Limb (tissue), 2 donors: ENCODE measurements at regions not wholly inside any gene's neighbourhood (a gene's known extent, or its start where the extent isn't known, plus 50 kb on each side); places are given as distances from the start of the nearest gene placed in this dataset.

Experiments
- DNase-seq, 2 donors: peaks; one replicate each; pipeline ENCODE4 v3.0.0-alpha.2; 2016; ENCODE audit errors: extremely low spot score in 2 of 2

GRCh38 chr12:93130366-93131054, 201.4 kb upstream of the EEA1 start:
- no peak for DNase-seq

- DNase-seq: no peak
Measured at GRCh38 chr12:93133361-93133760, 204.3 kb upstream of the EEA1 start.

GRCh38 chr12:93134175-93134890, 205.2 kb upstream of the EEA1 start:
- DNase-seq: no peak

- DNase-seq: no peak
Measured at GRCh38 chr12:93134893-93135285, 205.8 kb upstream of the EEA1 start.

- DNase-seq: peak in 1 of 2 donors; percentile 62
Measured at GRCh38 chr12:93135286-93136239, 206.5 kb upstream of the EEA1 start.

- DNase-seq: no peak
Measured at GRCh38 chr12:93136253-93137055, 207.4 kb upstream of the EEA1 start.

GRCh38 chr12:93137656-93138612, 208.8 kb upstream of the EEA1 start:
- DNase-seq: no peak

GRCh38 chr12:93139028-93139665, 210.1 kb upstream of the EEA1 start:
- DNase-seq: no peak

GRCh38 chr12:93140325-93140724, 211.2 kb upstream of the EEA1 start:
- DNase-seq: no peak

GRCh38 chr12:93140801-93141200, 211.7 kb upstream of the EEA1 start:
- no peak for DNase-seq

GRCh38 chr12:93142881-93143280, 213.8 kb upstream of the EEA1 start:
- DNase-seq: no peak

GRCh38 chr12:93144109-93144508, 215.0 kb upstream of the EEA1 start:
- no peak for DNase-seq

GRCh38 chr12:93145086-93145485, 216.0 kb upstream of the EEA1 start:
- no peak for DNase-seq

- DNase-seq: peak in 1 of 2 donors; percentile 40
Measured at GRCh38 chr12:93146263-93146939, 217.3 kb upstream of the EEA1 start.

- DNase-seq: no peak
Measured at GRCh38 chr12:93146970-93147369, 217.9 kb upstream of the EEA1 start.

- no peak for DNase-seq
Measured at GRCh38 chr12:93148412-93148811, 219.3 kb upstream of the EEA1 start.

GRCh38 chr12:93149229-93149628, 220.1 kb upstream of the EEA1 start:
- DNase-seq: no peak

GRCh38 chr12:93151079-93151762, 222.1 kb upstream of the EEA1 start:
- DNase-seq: no peak
